ENCODE measurements at regions not wholly inside any gene's neighbourhood (a gene's known extent, or its start where the extent isn't known, plus 50 kb on each side); places are given as distances from the start of the nearest gene placed in this dataset.

DNA sequence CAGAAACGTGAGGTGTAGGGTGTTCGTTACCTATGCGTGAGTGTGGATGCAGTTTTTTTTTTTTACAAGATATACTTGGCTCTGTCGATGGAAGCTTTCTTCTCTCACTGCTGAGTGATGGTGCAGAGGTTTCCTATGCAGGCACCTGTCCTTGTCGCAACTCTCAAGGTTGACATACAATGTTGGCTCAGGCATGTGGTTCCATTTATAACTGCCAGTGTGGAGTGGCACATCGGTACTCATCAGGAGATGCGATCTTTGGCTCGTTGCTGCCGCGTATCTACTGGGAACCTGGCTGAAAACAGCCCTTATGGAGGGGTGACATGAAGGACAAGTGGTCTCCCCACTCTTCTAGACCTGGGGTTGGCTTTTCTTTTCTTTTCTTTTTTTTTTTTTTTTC is 109.0 kb downstream of the ZNF664 start:
- in situ Hi-C loops (cut with HindIII; ENCODE audit: low sequenced_read_pairs), result no loop called here
- H3K4me3 ChIP-seq (ENCODE audit: low read depth, low read length), result no peak overlapping the region
- no peak for DNase-seq (ENCODE audit: low read depth, low spot score)
- TF ChIP-seq, protein P1, sequence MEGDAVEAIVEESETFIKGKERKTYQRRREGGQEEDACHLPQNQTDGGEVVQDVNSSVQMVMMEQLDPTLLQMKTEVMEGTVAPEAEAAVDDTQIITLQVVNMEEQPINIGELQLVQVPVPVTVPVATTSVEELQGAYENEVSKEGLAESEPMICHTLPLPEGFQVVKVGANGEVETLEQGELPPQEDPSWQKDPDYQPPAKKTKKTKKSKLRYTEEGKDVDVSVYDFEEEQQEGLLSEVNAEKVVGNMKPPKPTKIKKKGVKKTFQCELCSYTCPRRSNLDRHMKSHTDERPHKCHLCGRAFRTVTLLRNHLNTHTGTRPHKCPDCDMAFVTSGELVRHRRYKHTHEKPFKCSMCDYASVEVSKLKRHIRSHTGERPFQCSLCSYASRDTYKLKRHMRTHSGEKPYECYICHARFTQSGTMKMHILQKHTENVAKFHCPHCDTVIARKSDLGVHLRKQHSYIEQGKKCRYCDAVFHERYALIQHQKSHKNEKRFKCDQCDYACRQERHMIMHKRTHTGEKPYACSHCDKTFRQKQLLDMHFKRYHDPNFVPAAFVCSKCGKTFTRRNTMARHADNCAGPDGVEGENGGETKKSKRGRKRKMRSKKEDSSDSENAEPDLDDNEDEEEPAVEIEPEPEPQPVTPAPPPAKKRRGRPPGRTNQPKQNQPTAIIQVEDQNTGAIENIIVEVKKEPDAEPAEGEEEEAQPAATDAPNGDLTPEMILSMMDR (IDR thresholded peaks at IDR 0.05; ENCODE audit: low read depth, low read length), result no peak

DNA sequence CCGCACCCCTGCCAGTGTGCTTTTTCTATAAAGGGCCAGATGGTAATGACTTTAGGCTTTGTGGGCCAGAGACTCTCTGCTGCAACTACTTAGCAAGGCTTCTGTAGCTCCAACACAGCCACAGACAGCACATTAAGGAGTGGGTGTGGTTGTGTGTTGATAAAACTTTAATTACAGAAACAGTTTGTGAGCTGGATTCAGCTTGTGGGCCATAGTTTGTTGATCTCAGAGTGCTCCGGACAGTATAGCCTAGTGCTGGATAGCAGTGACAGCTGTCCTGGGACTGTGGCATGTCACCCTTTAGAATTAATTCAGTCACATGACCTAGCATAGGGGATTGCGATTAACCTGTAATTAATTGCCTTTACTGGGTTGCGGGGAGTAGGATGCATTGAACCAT is 109.7 kb downstream of the ZNF664 start:
- in situ Hi-C loops (cut with HindIII; ENCODE audit: low sequenced_read_pairs), result no loop called here
- H3K4me3 ChIP-seq (ENCODE audit: low read depth, low read length), result no peak overlapping the region
- TF ChIP-seq, protein P1 (IDR thresholded peaks at IDR 0.05; ENCODE audit: low read depth, low read length), result no peak
- DNase-seq (ENCODE audit: low read depth, low spot score), result no peak

DNA sequence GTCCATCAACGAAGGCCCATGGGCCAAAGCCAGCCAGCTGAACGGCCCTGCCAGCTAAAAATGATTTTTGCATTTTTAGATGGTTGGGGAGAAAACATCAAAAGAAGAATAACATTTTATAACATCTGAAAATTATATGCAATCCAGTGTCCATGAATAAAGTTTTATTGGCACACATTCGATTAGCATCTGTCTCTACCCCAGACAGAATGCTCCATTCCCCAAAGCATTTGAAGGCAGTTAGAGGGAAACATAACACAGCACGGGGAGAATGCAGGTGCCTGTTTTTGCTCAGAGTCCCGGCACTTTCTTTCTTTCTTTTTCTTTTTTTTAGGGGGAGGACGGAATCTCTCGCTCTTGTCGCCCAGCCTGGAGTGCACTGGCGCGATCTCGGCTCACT is 110.7 kb downstream of the ZNF664 start:
- in situ Hi-C loops (cut with HindIII; ENCODE audit: low sequenced_read_pairs), result no loop called here
- TF ChIP-seq, protein P1 (IDR thresholded peaks at IDR 0.05; ENCODE audit: low read depth, low read length), result no peak
- H3K4me3 ChIP-seq (ENCODE audit: low read depth, low read length), result no peak overlapping the region
- no peak for DNase-seq (ENCODE audit: low read depth, low spot score)

DNA sequence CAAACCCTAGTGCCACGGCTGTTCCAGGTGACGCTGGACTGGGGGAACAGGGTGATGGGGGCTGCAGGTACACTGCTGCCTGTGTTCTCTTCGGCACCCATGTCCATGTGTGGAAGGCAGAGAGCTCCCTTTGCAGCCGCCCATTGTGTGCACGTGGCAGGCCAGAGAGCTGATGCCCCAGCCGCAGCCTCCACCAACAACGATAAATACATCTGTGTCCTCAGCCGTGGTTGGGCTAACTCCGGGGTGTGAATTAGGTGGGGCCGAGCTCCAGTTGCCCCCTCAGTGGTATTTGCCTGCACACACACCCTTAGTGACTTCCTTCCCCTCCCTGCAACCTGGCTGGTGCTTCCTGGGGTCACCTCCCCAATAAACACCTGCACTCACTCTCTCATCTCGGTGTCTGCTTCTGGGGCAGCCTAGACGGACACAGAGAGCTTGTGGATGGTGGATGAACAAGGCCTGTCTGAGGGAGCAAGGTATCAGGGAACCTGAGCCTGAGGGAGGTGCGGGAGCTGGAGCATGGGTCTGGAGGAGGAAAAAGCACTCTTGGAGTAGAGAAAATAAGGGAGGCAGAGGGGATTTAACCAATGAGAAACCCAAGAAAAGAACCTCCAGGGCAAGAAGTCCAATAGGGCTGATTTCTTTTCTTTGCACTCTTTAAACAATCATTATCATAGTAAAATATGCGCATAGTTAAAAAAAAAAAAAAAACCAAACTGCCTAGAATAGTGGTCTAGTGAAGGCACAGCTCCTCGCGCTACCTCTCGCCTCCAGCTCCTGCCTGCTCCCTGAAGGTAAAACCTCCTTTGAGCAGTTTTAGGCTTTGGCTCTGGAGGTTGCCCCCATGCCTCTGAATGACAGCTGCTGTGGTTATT is 112.6 kb downstream of the ZNF664 start:
- no peak overlapping the region for H3K4me3 ChIP-seq (ENCODE audit: low read depth, low read length)
- DNase-seq (ENCODE audit: low read depth, low spot score), result no peak
- in situ Hi-C loops (cut with HindIII; ENCODE audit: low sequenced_read_pairs), result no loop called here
- TF ChIP-seq, protein P1 (IDR thresholded peaks at IDR 0.05; ENCODE audit: low read depth, low read length), result no peak

DNA sequence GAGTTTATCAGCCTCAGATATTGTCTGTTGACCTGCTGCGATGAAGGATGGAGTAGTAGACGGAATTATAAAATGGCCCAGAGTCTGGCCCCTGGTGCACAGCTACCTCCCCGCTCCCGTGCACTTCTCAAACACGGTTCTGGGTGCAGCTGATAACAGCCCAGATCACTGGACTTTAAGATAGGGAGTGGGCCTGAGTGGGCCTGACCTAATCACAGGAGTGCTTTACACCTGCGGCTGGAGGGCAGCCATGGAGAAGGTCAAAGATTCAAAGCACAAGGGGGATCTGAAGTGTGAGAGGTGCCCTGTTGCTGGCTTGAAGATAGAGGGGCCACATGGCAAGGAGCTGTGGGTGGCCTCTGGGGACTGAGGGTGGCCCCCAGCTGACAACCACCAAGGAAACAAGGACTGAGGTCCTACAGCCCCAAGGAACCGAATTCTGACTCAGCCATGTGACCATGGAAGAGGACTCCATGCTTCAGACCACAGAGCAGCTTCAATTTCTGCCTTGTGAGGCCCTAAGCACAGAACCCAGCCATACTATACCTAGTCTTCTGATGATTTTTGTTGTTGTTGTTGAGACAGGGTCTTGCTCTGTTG is 113.4 kb downstream of the ZNF664 start:
- no peak for DNase-seq (ENCODE audit: low read depth, low spot score)
- in situ Hi-C loops (cut with HindIII; ENCODE audit: low sequenced_read_pairs), result no loop called here
- TF ChIP-seq, protein P1 (IDR thresholded peaks at IDR 0.05; ENCODE audit: low read depth, low read length), result no peak
- H3K4me3 ChIP-seq (ENCODE audit: low read depth, low read length), result no peak overlapping the region

DNA sequence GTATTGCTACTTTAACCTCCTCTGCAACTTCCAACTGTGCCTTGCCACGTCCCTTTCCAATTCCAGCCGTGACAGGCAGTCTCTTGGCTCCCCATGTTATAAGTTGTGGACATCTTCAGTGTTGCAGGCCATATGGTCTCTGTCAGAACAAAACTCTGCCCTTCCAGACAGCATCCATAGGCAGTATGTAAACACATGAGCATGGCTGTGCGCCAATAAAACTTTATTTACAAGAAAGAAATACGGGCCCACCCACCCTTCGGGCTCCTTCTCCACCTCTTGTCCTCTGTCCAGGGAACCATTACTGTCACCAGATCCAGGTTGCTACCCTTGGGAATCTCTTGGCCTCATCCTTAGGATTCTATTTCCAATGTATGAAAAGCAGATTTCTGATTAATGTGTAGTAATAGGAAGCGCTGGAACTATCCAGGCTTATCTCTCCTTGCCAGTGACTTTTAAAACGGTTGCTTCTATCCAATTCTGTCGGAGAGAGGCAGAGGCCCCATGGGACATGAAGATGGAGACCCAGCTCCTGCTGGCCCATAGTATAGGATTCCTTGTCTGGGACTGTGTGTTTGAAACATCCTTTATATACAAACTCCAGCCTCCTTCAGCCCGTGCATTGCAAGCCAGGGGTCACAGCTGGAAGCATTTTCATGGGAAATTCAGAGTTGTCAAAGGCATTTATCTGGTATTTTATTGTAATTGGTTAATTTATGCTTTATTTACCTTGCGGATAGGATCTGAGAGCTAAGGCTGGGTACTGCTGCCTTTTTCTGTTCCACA is 114.4 kb downstream of the ZNF664 start:
- in situ Hi-C loops (cut with HindIII; ENCODE audit: low sequenced_read_pairs), result no loop called here
- DNase-seq (ENCODE audit: low read depth, low spot score), result no peak
- TF ChIP-seq, protein P1 (IDR thresholded peaks at IDR 0.05; ENCODE audit: low read depth, low read length), result no peak
- H3K4me3 ChIP-seq (ENCODE audit: low read depth, low read length), result no peak overlapping the region
